ENCODE measurements at regions not wholly inside any gene's neighbourhood (a gene's known extent, or its start where the extent isn't known, plus 50 kb on each side); places are given as distances from the start of the nearest gene placed in this dataset.

- DNase-seq: no peak
Observed at GRCh38 chr9:108316066-108316465, 539.7 kb downstream of the ACTL7B start.

GRCh38 chr9:108311745-108312144 lies 544.0 kb downstream of the ACTL7B start:
- no peak for DNase-seq

- DNase-seq: no peak
Observed at GRCh38 chr9:108310202-108310601, 545.6 kb downstream of the ACTL7B start.

GRCh38 chr9:108300306-108301287 lies 555.2 kb downstream of the ACTL7B start:
- DNase-seq: no peak

GRCh38 chr9:108297073-108297472 lies 558.7 kb downstream of the ACTL7B start:
- DNase-seq: no peak

- no peak for DNase-seq
Observed at GRCh38 chr9:108296056-108296455, 559.7 kb downstream of the ACTL7B start.

GRCh38 chr9:108291586-108291932 lies 564.2 kb downstream of the ACTL7B start:
- no peak for DNase-seq

- no peak for DNase-seq
Observed at GRCh38 chr9:108290839-108291585, 564.8 kb downstream of the ACTL7B start.

- no peak for DNase-seq
Observed at GRCh38 chr9:108286638-108287206, 569.1 kb downstream of the ACTL7B start.

- DNase-seq: no peak
Observed at GRCh38 chr9:108283696-108284095, 572.1 kb downstream of the ACTL7B start.

- no peak for DNase-seq
Observed at GRCh38 chr9:108282872-108283271, 572.9 kb downstream of the ACTL7B start.

GRCh38 chr9:108281696-108282095 lies 574.1 kb downstream of the ACTL7B start:
- no peak for DNase-seq

- no peak for DNase-seq
Observed at GRCh38 chr9:108278341-108278740, 577.4 kb downstream of the ACTL7B start.

- no peak for DNase-seq
Observed at GRCh38 chr9:108277216-108277615, 578.6 kb downstream of the ACTL7B start.

GRCh38 chr9:108275906-108276305 lies 579.9 kb downstream of the ACTL7B start:
- DNase-seq: no peak

GRCh38 chr9:108274971-108275370 lies 580.8 kb downstream of the ACTL7B start:
- DNase-seq: no peak

GRCh38 chr9:108273988-108274387 lies 581.8 kb downstream of the ACTL7B start:
- no peak for DNase-seq

- DNase-seq: no peak
Observed at GRCh38 chr9:108272349-108272899, 583.4 kb downstream of the ACTL7B start.

- DNase-seq: no peak
Observed at GRCh38 chr9:108271646-108272348, 584.0 kb downstream of the ACTL7B start.

GRCh38 chr9:108271236-108271635 lies 584.5 kb downstream of the ACTL7B start:
- DNase-seq: no peak

- DNase-seq: no peak
Observed at GRCh38 chr9:108270561-108270960, 585.2 kb downstream of the ACTL7B start.

GRCh38 chr9:108270051-108270450 lies 585.7 kb downstream of the ACTL7B start:
- no peak for DNase-seq

GRCh38 chr9:108269371-108269770 lies 586.4 kb downstream of the ACTL7B start:
- DNase-seq: no peak

Data from activated CD4-positive, alpha-beta T cell treated with anti-CD3 and anti-CD28 coated beads, Interleukin-10, Interleukin-2, amounts not matched to agents 100 ng/mL and 50 ng/mL, durations not matched to agents 16 hours and 8 hours (primary cell).